ENCODE measurements at regions not wholly inside any gene's neighbourhood (a gene's known extent, or its start where the extent isn't known, plus 50 kb on each side); places are given as distances from the start of the nearest gene placed in this dataset.

DNA sequence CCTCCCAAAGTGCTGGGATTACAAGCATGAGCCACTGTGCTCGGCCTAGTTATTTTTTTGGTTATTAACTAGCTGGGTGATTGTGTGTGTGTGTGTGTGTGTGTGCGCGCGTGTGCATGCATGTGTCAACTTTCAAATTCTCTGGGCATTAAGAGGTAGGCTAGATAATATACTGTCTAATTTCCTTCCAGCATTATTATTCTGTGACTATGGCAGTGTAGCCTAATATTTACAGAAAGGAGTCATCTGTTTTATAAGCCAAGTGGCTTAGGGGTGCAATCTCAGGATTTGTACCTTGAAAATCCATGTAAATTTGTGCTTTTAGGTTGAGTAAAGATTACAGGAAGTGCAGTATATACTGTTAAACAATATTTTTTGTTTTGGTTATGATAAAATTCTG is 85.1 kb upstream of the ZBTB20 start:
- H3K27ac ChIP-seq (ENCODE audit: low read depth, low read length): no peak overlapping the region
- H3K4me3 ChIP-seq (ENCODE audit: low read length): no peak overlapping the region
- H3K27me3 ChIP-seq (ENCODE audit: control insufficient read depth, insufficient read depth, low read length): no peaks in the 10 kb centered on the region
- H3K9ac ChIP-seq (ENCODE audit: low read length): no peak overlapping the region
- no peaks in the 10 kb centered on the region for H3K4me1 ChIP-seq (ENCODE audit: control insufficient read depth, insufficient read depth, low read length)
- no peaks in the 10 kb centered on the region for H3K36me3 ChIP-seq (ENCODE audit: control insufficient read depth, insufficient read depth, low read length)

DNA sequence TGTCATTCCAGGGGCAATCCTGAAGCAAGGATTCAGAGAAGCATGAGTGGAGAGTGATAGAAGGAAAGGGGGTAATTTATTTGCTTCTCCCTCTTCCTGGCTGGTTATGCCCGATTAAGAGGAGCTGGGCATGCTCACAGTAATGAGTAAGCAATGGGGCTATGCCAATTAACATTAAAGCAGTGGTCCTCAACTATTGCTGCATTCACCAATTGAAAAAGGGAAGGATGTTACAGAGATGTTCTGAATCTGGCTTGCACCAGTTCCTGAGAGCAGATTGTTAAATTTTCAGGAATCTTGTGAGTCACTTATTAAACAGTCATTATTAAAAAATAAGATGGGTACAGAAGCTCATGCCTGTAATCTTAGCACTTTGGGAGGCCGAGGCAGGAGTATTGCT is 85.9 kb upstream of the ZBTB20 start:
- no peaks in the 10 kb centered on the region for H3K27me3 ChIP-seq (ENCODE audit: control insufficient read depth, insufficient read depth, low read length)
- H3K9ac ChIP-seq (ENCODE audit: low read length): no peak overlapping the region
- no peaks in the 10 kb centered on the region for H3K4me1 ChIP-seq (ENCODE audit: control insufficient read depth, insufficient read depth, low read length)
- no peak overlapping the region for H3K4me3 ChIP-seq (ENCODE audit: low read length)
- no peak overlapping the region for H3K27ac ChIP-seq (ENCODE audit: low read depth, low read length)
- H3K36me3 ChIP-seq (ENCODE audit: control insufficient read depth, insufficient read depth, low read length): no peaks in the 10 kb centered on the region

DNA sequence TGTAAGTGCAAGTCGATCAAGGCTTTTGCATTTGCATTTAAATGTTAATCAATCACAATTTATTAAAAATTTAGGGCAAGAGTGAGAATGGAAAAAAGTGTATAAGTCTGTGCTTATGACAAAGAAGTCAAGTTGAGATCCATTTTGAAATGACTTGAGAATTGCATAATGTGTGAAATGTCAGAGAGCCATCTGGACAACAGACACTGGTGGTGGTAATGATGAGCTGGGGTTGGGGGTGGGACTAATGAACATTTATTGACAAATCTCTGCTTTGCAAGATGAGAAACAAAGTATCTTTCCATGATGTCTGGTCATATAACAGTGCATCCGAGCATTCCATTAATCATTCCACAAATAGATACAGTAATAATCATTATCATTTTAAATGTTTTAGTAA is 89.4 kb upstream of the ZBTB20 start:
- no peaks in the 10 kb centered on the region for H3K4me1 ChIP-seq (ENCODE audit: control insufficient read depth, insufficient read depth, low read length)

DNA sequence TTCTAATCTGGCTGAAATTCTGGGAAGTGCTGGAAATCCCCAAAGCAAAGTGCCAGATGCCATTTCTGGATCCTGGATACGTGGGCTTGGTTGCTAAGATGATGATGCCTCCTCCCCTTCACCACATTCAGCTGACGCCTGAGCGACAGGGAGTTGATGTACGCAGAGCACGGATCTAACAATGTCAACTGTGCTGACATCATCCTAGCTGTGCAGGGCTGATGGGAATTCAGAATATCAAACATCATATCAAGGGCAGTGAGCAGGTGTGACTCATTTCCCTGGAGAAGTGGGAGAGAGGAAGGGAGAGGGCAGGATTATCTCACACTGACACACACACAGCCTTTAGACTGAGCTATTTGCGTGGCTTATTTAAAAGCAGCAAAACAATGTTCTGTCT is 92.6 kb upstream of the ZBTB20 start:
- Histone ChIP-seq H3K27me3 (ENCODE audit: control insufficient read depth, insufficient read depth, low read length) (no peaks in the 10 kb centered on the region), H3K36me3 (ENCODE audit: control insufficient read depth, insufficient read depth, low read length) (no peaks in the 10 kb centered on the region), H3K27ac (ENCODE audit: low read depth, low read length) (no peak overlapping the region), H3K4me1 (ENCODE audit: control insufficient read depth, insufficient read depth, low read length) (no peaks in the 10 kb centered on the region), H3K9ac (ENCODE audit: low read length) (no peak overlapping the region), H3K4me3 (ENCODE audit: low read length) (no peak overlapping the region)

More for the DNA sequence above, 89.4 kb upstream of the ZBTB20 start:
- H3K36me3 ChIP-seq (ENCODE audit: control insufficient read depth, insufficient read depth, low read length): no peaks in the 10 kb centered on the region
- H3K9ac ChIP-seq (ENCODE audit: low read length): no peak overlapping the region
- no peak overlapping the region for H3K27ac ChIP-seq (ENCODE audit: low read depth, low read length)
- H3K27me3 ChIP-seq (ENCODE audit: control insufficient read depth, insufficient read depth, low read length): no peaks in the 10 kb centered on the region
- no peak overlapping the region for H3K4me3 ChIP-seq (ENCODE audit: low read length)

DNA sequence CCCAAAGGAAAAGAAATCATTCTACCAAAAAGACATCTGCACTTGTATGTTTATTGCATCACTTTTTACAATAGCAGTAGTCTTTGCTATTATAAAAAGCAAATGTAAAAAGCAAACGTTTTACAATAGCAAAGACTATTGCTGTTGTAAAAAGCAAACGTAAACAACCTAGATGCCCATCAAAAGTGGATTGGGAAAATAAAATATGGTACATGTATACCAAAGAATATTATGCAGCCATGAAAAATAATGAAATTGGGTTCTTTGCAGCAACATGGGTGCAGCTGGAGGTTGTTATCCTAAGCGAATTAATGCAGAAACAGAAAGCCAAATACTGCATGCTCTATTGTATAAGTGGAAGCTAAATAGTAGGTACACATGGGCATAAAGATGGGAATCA is 97.3 kb upstream of the ZBTB20 start:
- Histone ChIP-seq H3K27me3 (ENCODE audit: control insufficient read depth, insufficient read depth, low read length) (no peaks in the 10 kb centered on the region), H3K4me1 (ENCODE audit: control insufficient read depth, insufficient read depth, low read length) (no peaks in the 10 kb centered on the region), H3K4me3 (ENCODE audit: low read length) (no peak overlapping the region), H3K27ac (ENCODE audit: low read depth, low read length) (no peak overlapping the region), H3K36me3 (ENCODE audit: control insufficient read depth, insufficient read depth, low read length) (no peaks in the 10 kb centered on the region), H3K9ac (ENCODE audit: low read length) (no peak overlapping the region)

DNA sequence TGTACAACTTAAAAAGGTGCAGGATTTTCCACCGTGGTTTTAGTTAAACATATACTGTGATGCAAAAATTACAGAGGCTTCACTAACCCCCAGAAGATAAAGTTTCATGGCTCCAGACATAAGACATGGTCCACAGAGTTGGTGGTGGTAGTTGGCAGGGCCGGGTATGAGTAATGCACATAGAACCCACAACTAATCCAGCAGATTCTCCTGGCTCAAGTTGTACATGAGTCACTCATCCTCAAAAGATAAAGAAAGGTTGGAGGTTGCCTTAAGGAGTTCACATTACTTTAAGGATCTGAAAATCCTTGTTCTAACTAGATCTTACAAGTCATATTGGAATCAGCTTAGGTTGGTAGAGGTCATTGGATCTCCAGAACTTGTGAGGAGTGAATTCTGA is 98.3 kb upstream of the ZBTB20 start:
- H3K36me3 ChIP-seq (ENCODE audit: control insufficient read depth, insufficient read depth, low read length): no peaks in the 10 kb centered on the region
- no peaks in the 10 kb centered on the region for H3K27me3 ChIP-seq (ENCODE audit: control insufficient read depth, insufficient read depth, low read length)
- no peak overlapping the region for H3K4me3 ChIP-seq (ENCODE audit: low read length)
- H3K4me1 ChIP-seq (ENCODE audit: control insufficient read depth, insufficient read depth, low read length): no peaks in the 10 kb centered on the region
- H3K27ac ChIP-seq (ENCODE audit: low read depth, low read length): no peak overlapping the region
- no peak overlapping the region for H3K9ac ChIP-seq (ENCODE audit: low read length)

DNA sequence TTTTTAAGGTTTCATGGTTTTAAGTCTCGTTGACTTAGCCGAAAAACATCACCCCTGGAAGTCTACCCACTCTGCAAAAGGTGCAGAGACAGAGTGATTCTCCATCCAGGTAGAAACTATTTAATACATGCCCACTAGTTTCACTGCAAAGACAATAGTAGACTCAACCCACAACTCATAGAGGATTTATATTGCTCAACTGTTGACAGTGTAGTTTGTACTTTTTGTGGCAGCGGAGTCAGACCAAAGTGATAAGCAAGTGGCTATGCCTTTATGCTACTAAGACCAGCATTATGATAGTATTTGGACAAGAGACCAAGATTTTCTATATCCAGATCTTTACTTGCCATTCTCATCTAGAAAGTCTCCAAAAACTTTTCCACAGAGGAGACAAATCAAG is 98.8 kb upstream of the ZBTB20 start:
- Histone ChIP-seq H3K27me3 (ENCODE audit: control insufficient read depth, insufficient read depth, low read length) (no peaks in the 10 kb centered on the region), H3K9ac (ENCODE audit: low read length) (no peak overlapping the region), H3K36me3 (ENCODE audit: control insufficient read depth, insufficient read depth, low read length) (no peaks in the 10 kb centered on the region), H3K4me3 (ENCODE audit: low read length) (no peak overlapping the region), H3K27ac (ENCODE audit: low read depth, low read length) (no peak overlapping the region), H3K4me1 (ENCODE audit: control insufficient read depth, insufficient read depth, low read length) (no peaks in the 10 kb centered on the region)

DNA sequence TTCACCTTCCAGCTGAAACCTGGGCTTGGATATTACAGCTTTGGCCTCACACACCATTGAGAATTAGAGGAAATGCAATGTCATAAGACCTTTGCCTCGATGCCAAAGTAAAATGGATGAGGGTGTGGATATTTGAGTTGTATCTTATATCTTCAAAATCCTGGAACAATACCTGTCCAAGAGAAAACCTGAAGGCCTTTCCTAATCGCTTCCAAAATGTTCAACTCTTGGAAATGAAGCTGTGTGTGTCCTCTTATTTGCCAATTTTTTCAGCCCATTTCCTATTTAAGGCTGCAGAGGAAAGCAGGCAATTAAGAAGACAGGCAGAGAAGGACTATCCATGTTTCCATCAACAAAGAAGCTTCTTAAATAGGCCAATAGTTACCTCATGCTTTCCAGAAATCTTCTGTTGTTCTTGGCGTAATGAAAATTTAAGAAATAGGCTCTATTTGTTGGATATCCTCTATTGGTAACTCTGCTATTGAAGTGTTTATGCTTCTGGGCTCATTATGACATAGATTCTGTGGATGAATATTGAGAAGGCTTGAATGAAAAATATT is 99.5 kb upstream of the ZBTB20 start:
- Histone ChIP-seq H3K36me3 (ENCODE audit: control insufficient read depth, insufficient read depth, low read length) (no peaks in the 10 kb centered on the region), H3K27me3 (ENCODE audit: control insufficient read depth, insufficient read depth, low read length) (no peaks in the 10 kb centered on the region), H3K27ac (ENCODE audit: low read depth, low read length) (no peak overlapping the region), H3K4me3 (ENCODE audit: low read length) (no peak overlapping the region), H3K9ac (ENCODE audit: low read length) (no peak overlapping the region), H3K4me1 (ENCODE audit: control insufficient read depth, insufficient read depth, low read length) (no peaks in the 10 kb centered on the region)

DNA sequence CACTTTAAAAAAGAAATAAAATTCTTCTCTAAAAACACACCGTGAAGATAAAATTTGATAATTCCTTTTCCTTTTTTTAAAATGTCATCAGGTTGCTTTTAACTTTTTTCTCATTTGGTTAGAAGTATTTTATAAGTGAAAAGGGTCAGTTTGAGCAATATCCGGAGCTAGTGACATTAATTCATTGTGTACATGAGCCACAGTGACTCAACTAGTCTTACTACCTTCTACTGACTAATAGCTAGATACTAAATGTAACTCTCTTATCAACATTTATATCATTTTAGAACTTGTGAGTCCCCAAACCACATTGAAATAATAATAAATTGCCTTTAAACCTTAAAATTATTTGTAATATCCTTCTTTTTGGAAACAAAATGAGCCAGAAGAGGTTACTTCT is 101.2 kb upstream of the ZBTB20 start:
- Histone ChIP-seq H3K4me1 (ENCODE audit: control insufficient read depth, insufficient read depth, low read length) (no peaks in the 10 kb centered on the region), H3K27ac (ENCODE audit: low read depth, low read length) (no peak overlapping the region), H3K4me3 (ENCODE audit: low read length) (no peak overlapping the region), H3K9ac (ENCODE audit: low read length) (no peak overlapping the region), H3K27me3 (ENCODE audit: control insufficient read depth, insufficient read depth, low read length) (no peaks in the 10 kb centered on the region), H3K36me3 (ENCODE audit: control insufficient read depth, insufficient read depth, low read length) (no peaks in the 10 kb centered on the region)

DNA sequence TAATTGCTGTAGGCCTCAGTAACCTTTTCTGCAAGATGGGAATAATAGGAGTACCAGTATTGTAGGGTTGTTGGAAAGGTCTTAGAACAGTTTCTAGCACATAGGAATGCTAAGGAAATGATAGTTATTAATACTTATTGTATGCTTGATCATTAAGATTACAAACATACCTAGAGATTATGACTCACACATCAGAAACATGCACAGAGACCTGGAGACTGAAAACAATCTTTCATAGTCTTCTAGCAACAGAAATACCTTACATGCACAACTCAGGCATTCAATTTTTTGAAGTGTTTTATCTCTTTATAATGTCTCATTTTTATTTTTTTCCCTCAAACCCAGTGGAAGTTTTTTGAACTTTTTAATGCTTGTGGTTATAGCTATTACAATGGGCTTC is 104.4 kb upstream of the ZBTB20 start:
- H3K9ac ChIP-seq (ENCODE audit: low read length): no peak overlapping the region
- no peaks in the 10 kb centered on the region for H3K4me1 ChIP-seq (ENCODE audit: control insufficient read depth, insufficient read depth, low read length)
- H3K36me3 ChIP-seq (ENCODE audit: control insufficient read depth, insufficient read depth, low read length): no peaks in the 10 kb centered on the region

DNA sequence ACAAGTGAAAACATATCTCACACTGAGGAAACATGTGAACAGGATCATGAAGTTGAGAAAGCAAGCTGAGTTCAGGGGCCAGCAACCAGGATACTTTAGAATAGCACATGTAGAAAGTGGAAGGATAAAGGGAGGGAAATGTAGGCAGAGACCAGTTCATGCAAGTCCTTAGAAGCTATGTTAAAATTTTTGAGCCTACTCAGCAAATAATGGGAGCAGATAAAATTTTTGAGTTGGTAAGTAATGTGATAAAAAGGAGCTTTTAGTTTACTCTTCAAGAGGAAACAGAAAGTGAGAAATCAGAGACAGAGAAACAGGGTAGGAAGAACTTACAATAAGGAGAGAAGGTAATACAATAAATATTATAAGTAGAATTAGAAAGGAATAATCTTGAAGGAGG is 105.6 kb upstream of the ZBTB20 start:
- Histone ChIP-seq H3K27me3 (ENCODE audit: control insufficient read depth, insufficient read depth, low read length) (no peaks in the 10 kb centered on the region), H3K4me3 (ENCODE audit: low read length) (no peak overlapping the region), H3K36me3 (ENCODE audit: control insufficient read depth, insufficient read depth, low read length) (no peaks in the 10 kb centered on the region), H3K9ac (ENCODE audit: low read length) (no peak overlapping the region), H3K27ac (ENCODE audit: low read depth, low read length) (no peak overlapping the region), H3K4me1 (ENCODE audit: control insufficient read depth, insufficient read depth, low read length) (no peaks in the 10 kb centered on the region)

More for the DNA sequence above, 104.4 kb upstream of the ZBTB20 start:
- no peak overlapping the region for H3K27ac ChIP-seq (ENCODE audit: low read depth, low read length)
- H3K27me3 ChIP-seq (ENCODE audit: control insufficient read depth, insufficient read depth, low read length): no peaks in the 10 kb centered on the region
- H3K4me3 ChIP-seq (ENCODE audit: low read length): no peak overlapping the region

DNA sequence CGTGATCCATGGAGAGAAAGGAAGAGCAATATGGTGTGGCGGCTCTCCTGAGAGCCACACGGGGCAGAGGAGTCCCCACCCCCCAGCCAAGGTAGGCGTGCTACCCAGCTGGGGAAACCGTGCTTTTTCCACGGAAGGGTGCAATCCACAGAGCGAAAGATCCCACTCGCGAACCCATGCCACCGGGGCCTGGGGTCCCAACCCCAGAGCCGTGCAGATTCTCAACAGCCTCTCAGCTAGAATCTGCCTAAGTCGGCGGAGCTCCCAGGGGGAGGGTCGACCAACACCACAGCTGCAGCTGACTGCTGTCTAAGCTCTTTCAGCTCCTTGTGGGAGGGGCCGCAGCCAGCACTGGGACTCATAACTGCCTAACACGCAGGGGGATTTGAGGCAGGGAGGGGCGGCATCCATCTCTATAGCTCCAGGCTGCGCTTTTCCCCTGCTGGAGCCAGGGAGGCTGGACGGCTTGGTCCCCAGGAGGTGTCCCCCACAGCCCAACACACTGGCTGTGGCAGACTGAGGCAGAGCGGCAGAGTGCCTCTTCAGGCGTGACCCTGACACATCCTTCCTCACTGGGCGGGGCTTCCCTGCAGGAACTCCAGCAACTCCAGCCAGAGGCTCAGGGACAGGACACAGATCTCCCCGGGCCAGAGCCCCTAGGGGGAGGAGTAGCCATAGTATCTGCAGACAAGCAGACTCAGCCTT is 107.6 kb upstream of the ZBTB20 start:
- Histone ChIP-seq H3K9ac (ENCODE audit: low read length) (no peak overlapping the region), H3K27me3 (ENCODE audit: control insufficient read depth, insufficient read depth, low read length) (no peaks in the 10 kb centered on the region), H3K4me3 (ENCODE audit: low read length) (no peak overlapping the region), H3K27ac (ENCODE audit: low read depth, low read length) (no peak overlapping the region), H3K4me1 (ENCODE audit: control insufficient read depth, insufficient read depth, low read length) (no peaks in the 10 kb centered on the region), H3K36me3 (ENCODE audit: control insufficient read depth, insufficient read depth, low read length) (no peaks in the 10 kb centered on the region)

DNA sequence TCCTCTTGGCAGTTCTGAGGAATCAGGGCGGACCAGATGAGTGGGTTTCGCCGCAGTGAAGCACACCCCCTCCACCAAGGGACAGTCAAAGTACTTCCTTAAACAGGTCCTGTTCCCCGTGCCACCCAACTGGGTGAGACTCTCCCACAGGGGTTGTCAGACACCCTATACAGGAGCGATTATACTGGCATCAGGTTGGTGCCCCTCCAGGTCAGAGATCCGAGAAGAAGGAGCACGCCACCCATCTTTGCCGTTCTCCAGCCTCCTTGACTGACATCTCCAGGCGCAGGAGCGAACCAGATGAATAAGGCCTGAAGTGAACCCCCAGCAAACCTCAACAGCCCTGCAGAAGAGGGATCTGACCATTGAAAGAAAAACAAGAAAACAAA is 108.1 kb upstream of the ZBTB20 start:
- Histone ChIP-seq H3K36me3 (ENCODE audit: control insufficient read depth, insufficient read depth, low read length) (no peaks in the 10 kb centered on the region), H3K27me3 (ENCODE audit: control insufficient read depth, insufficient read depth, low read length) (no peaks in the 10 kb centered on the region), H3K4me1 (ENCODE audit: control insufficient read depth, insufficient read depth, low read length) (no peaks in the 10 kb centered on the region), H3K27ac (ENCODE audit: low read depth, low read length) (no peak overlapping the region), H3K4me3 (ENCODE audit: low read length) (no peak overlapping the region), H3K9ac (ENCODE audit: low read length) (no peak overlapping the region)

All from rectal smooth muscle tissue (tissue), 1 donor.